ENCODE measurements at regions not wholly inside any gene's neighbourhood (a gene's known extent, or its start where the extent isn't known, plus 50 kb on each side); places are given as distances from the start of the nearest gene placed in this dataset.

DNA sequence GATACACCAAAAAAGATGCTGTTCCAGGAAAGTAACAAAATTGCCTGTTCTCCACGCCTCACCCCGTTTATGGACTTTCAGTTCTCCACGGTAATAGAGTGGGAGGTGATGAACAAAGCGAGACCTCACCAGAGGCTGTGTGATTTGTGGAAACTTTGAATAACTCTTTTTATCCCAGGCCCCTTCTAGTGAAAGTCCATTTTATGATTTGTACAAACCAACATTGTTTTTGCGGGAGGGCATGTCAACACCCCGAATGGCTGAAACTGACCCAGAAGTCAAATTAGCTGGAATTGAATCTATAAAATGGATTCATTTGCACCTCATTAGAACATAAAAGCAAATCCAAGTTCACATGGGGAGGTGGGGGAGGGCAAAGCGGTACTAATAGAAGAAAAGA is 517.8 kb downstream of the CDH26 start:
- no peaks in the 10 kb centered on the region for H3K9me3 Mint-ChIP-seq (ENCODE audit: unreplicated experiment)
- no peak overlapping the region for H3K9ac ChIP-seq (ENCODE audit: low read length)
- H4K20me1 ChIP-seq (ENCODE audit: insufficient read depth, low read length), result no peaks in the 10 kb centered on the region
- H3K4me1 Mint-ChIP-seq (ENCODE audit: low read depth, unreplicated experiment), result no peaks in the 10 kb centered on the region
- TF ChIP-seq EZH2 (IDR thresholded peaks at IDR 0.05; ENCODE audit: insufficient read depth, low read length) (no peak), CTCF (IDR thresholded peaks at IDR 0.05; ENCODE audit: insufficient read depth, low read depth, low read length) (no peak)
- no peak for DNase-seq (ENCODE audit: low read depth)
- peaks cover 18% of the 10 kb centered on the region for H3K27me3 Mint-ChIP-seq (ENCODE audit: low read depth, unreplicated experiment)
- H3K9me3 ChIP-seq (ENCODE audit: insufficient read depth, low read depth, low read length), result no peaks in the 10 kb centered on the region
- H3K27ac ChIP-seq (ENCODE audit: low read depth, low read length), result no peak overlapping the region
- H3K4me2 ChIP-seq (ENCODE audit: low read length), result no peak overlapping the region
- H3K36me3 ChIP-seq (ENCODE audit: insufficient read depth, low read length), result no peaks in the 10 kb centered on the region
- no peaks in the 10 kb centered on the region for H3K4me1 ChIP-seq (ENCODE audit: insufficient read depth, low read length)
- FAIRE-seq, result no peak
- H3K36me3 Mint-ChIP-seq (ENCODE audit: low read depth, unreplicated experiment), result no peaks in the 10 kb centered on the region
- no peak overlapping the region for H3K27ac Mint-ChIP-seq (ENCODE audit: unreplicated experiment)
- no peak overlapping the region for H2AFZ ChIP-seq (ENCODE audit: low read depth, low read length)
- no peak overlapping the region for H3K4me3 ChIP-seq (ENCODE audit: insufficient read depth, low read depth, low read length)
- no peak overlapping the region for H3K4me3 Mint-ChIP-seq (ENCODE audit: unreplicated experiment)
- no peaks in the 10 kb centered on the region for H3K79me2 ChIP-seq (ENCODE audit: insufficient read depth, low read length)
- no peaks in the 10 kb centered on the region for H3K27me3 ChIP-seq (ENCODE audit: insufficient read depth, low read length)

DNA sequence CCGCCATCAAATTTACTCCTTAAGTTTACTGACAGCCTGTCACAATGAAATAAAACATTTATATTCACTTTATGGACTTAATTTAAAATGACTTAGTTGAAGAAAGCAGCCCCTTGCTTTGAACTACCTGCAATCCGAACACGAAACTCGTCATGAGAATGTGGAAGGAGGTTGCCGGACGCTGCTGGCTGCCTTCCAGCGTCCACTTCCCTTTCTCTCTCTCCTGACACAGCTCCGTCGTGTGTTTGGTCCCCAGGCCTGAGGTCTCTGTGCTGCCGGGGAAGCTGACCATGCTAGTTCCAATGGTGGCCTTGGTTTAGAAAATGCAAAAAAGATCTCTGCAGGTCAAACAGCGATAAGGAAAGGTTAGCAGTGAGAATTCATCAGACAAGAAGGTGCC is 519.7 kb downstream of the CDH26 start:
- no peak overlapping the region for H3K9ac ChIP-seq (ENCODE audit: low read length)
- H3K79me2 ChIP-seq (ENCODE audit: insufficient read depth, low read length), result no peaks in the 10 kb centered on the region
- no peak for TF ChIP-seq CTCF (IDR thresholded peaks at IDR 0.05; ENCODE audit: insufficient read depth, low read depth, low read length)
- TF ChIP-seq EZH2 (IDR thresholded peaks at IDR 0.05; ENCODE audit: insufficient read depth, low read length), result no peak

GRCh38 chr20:60478533-60478932 is 520.3 kb downstream of the CDH26 start:
- Mint-ChIP-seq H3K27ac (ENCODE audit: unreplicated experiment) (no peak overlapping the region), H3K36me3 (ENCODE audit: low read depth, unreplicated experiment) (no peaks in the 10 kb centered on the region), H3K27me3 (ENCODE audit: low read depth, unreplicated experiment) (peaks cover 34% of the 10 kb centered on the region), H3K4me3 (ENCODE audit: unreplicated experiment) (no peak overlapping the region), H3K9me3 (ENCODE audit: unreplicated experiment) (no peaks in the 10 kb centered on the region), H3K4me1 (ENCODE audit: low read depth, unreplicated experiment) (no peaks in the 10 kb centered on the region)
- H3K4me3 ChIP-seq (ENCODE audit: insufficient read depth, low read depth, low read length), result no peak overlapping the region
- no peak for DNase-seq (ENCODE audit: low read depth)
- H3K4me1 ChIP-seq (ENCODE audit: insufficient read depth, low read length), result no peaks in the 10 kb centered on the region
- no peak overlapping the region for H3K4me2 ChIP-seq (ENCODE audit: low read length)
- no peak overlapping the region for H2AFZ ChIP-seq (ENCODE audit: low read depth, low read length)
- H3K36me3 ChIP-seq (ENCODE audit: insufficient read depth, low read length), result no peaks in the 10 kb centered on the region
- no peaks in the 10 kb centered on the region for H4K20me1 ChIP-seq (ENCODE audit: insufficient read depth, low read length)
- no peaks in the 10 kb centered on the region for H3K27me3 ChIP-seq (ENCODE audit: insufficient read depth, low read length)
- no peaks in the 10 kb centered on the region for H3K9me3 ChIP-seq (ENCODE audit: insufficient read depth, low read depth, low read length)
- TF ChIP-seq CTCF (IDR thresholded peaks at IDR 0.05; ENCODE audit: insufficient read depth, low read depth, low read length) (no peak), EZH2 (IDR thresholded peaks at IDR 0.05; ENCODE audit: insufficient read depth, low read length) (no peak)
- no peaks in the 10 kb centered on the region for H3K79me2 ChIP-seq (ENCODE audit: insufficient read depth, low read length)
- no peak overlapping the region for H3K9ac ChIP-seq (ENCODE audit: low read length)
- H3K27ac ChIP-seq (ENCODE audit: low read depth, low read length), result no peak overlapping the region
- no peak for FAIRE-seq

More for the DNA sequence above, 519.7 kb downstream of the CDH26 start:
- no peak for FAIRE-seq
- Histone ChIP-seq H3K4me1 (ENCODE audit: insufficient read depth, low read length) (no peaks in the 10 kb centered on the region), H2AFZ (ENCODE audit: low read depth, low read length) (no peak overlapping the region), H3K27ac (ENCODE audit: low read depth, low read length) (no peak overlapping the region), H3K4me2 (ENCODE audit: low read length) (no peak overlapping the region), H3K36me3 (ENCODE audit: insufficient read depth, low read length) (no peaks in the 10 kb centered on the region), H3K4me3 (ENCODE audit: insufficient read depth, low read depth, low read length) (no peak overlapping the region), H3K9me3 (ENCODE audit: insufficient read depth, low read depth, low read length) (no peaks in the 10 kb centered on the region), H3K27me3 (ENCODE audit: insufficient read depth, low read length) (no peaks in the 10 kb centered on the region), H4K20me1 (ENCODE audit: insufficient read depth, low read length) (no peaks in the 10 kb centered on the region)
- Mint-ChIP-seq H3K27ac (ENCODE audit: unreplicated experiment) (no peak overlapping the region), H3K36me3 (ENCODE audit: low read depth, unreplicated experiment) (no peaks in the 10 kb centered on the region), H3K4me3 (ENCODE audit: unreplicated experiment) (no peak overlapping the region), H3K4me1 (ENCODE audit: low read depth, unreplicated experiment) (no peaks in the 10 kb centered on the region), H3K27me3 (ENCODE audit: low read depth, unreplicated experiment) (peaks cover 35% of the 10 kb centered on the region), H3K9me3 (ENCODE audit: unreplicated experiment) (no peaks in the 10 kb centered on the region)
- no peak for DNase-seq (ENCODE audit: low read depth)

All from astrocyte (in vitro differentiated cells and primary cell).